GM21737 (cell line): ENCODE measurements at regions not wholly inside any gene's neighbourhood (a gene's known extent, or its start where the extent isn't known, plus 50 kb on each side); places are given as distances from the start of the nearest gene placed in this dataset.

Experiments used
- ATAC-seq: cut with Tn5 transposase; IDR thresholded peaks from one replicate; pipeline ENCODE4 v1.9.1; 2021; ENCODE audit warnings: mild to moderate bottlenecking, moderate library complexity; ENCODE audit not compliant: unreplicated experiment

- no peak for ATAC-seq
Measured at GRCh38 chr6:126419901-126420300, 80.0 kb downstream of the CENPW start.

GRCh38 chr6:126422912-126423311 lies 83.0 kb downstream of the CENPW start:
- no peak for ATAC-seq

GRCh38 chr6:126427713-126428112 lies 87.8 kb downstream of the CENPW start:
- no peak for ATAC-seq

- ATAC-seq: no peak
Measured at GRCh38 chr6:126429866-126430265, 90.0 kb downstream of the CENPW start.

GRCh38 chr6:126432564-126432963 lies 92.6 kb downstream of the CENPW start:
- no peak for ATAC-seq

GRCh38 chr6:126433927-126434326 lies 94.0 kb downstream of the CENPW start:
- ATAC-seq: no peak

- no peak for ATAC-seq
Measured at GRCh38 chr6:126437205-126437604, 97.3 kb downstream of the CENPW start.

GRCh38 chr6:126439040-126439439 lies 99.1 kb downstream of the CENPW start:
- no peak for ATAC-seq

- ATAC-seq: no peak
Measured at GRCh38 chr6:126440923-126441322, 101.0 kb downstream of the CENPW start.

- ATAC-seq: no peak
Measured at GRCh38 chr6:126444659-126445273, 104.9 kb downstream of the CENPW start.

- no peak for ATAC-seq
Measured at GRCh38 chr6:126446248-126446647, 106.3 kb downstream of the CENPW start.

GRCh38 chr6:126447367-126447766 lies 107.5 kb downstream of the CENPW start:
- no peak for ATAC-seq

- ATAC-seq: no peak
Measured at GRCh38 chr6:126461045-126461444, 121.1 kb downstream of the CENPW start.

GRCh38 chr6:126464245-126464644 lies 124.3 kb downstream of the CENPW start:
- ATAC-seq: no peak

- no peak for ATAC-seq
Measured at GRCh38 chr6:126475449-126475848, 135.5 kb downstream of the CENPW start.

- ATAC-seq: no peak
Measured at GRCh38 chr6:126477678-126478077, 137.8 kb downstream of the CENPW start.

- ATAC-seq: no peak
Measured at GRCh38 chr6:126480268-126480667, 140.4 kb downstream of the CENPW start.

GRCh38 chr6:126481319-126481718 lies 141.4 kb downstream of the CENPW start:
- ATAC-seq: no peak

GRCh38 chr6:126504792-126505191 lies 164.9 kb downstream of the CENPW start:
- no peak for ATAC-seq

- no peak for ATAC-seq
Measured at GRCh38 chr6:126513198-126513597, 173.3 kb downstream of the CENPW start.

GRCh38 chr6:126516411-126516810 lies 176.5 kb downstream of the CENPW start:
- ATAC-seq: no peak

- ATAC-seq: no peak
Measured at GRCh38 chr6:126524811-126525326, 185.0 kb downstream of the CENPW start.

GRCh38 chr6:126526547-126526946 lies 186.6 kb downstream of the CENPW start:
- ATAC-seq: no peak
